B cell (primary cell): ENCODE measurements at regions not wholly inside any gene's neighbourhood (a gene's known extent, or its start where the extent isn't known, plus 50 kb on each side); places are given as distances from the start of the nearest gene placed in this dataset.

Experiments used
- ATAC-seq: fragments of 200-7000 bp; cut with Tn5 transposase; one replicate; pipeline ENCODE4 v1.10.0; 2021; ENCODE audit warnings: low read depth, mild to moderate bottlenecking, moderate number of reproducible peaks, moderate library complexity
- CTCF ChIA-PET: fragments of 350-600 bp; sonication (Branson Sonifier 250); formaldehyde crosslinking; loops from one replicate; lab custom pipeline; 2021; ENCODE audit warnings: antibody characterized with exemption, inconsistent platforms; lab: Charles Lee
- POLR2A ChIA-PET: fragments of 350-600 bp; sonication (Branson Sonifier 250); formaldehyde crosslinking; loops from one replicate; lab custom pipeline; 2021; ENCODE audit warnings: antibody characterized with exemption; lab: Charles Lee
- DNase-seq: peaks from one replicate; pipeline ENCODE4 v3.0.0; 2013
- H2AFZ ChIP-seq: 2 replicates; pipeline ENCODE4 v1.6.1; 2012; ENCODE audit warnings: mild to moderate bottlenecking, low read depth, low read length; ENCODE audit not compliant: insufficient read depth, poor library complexity, severe bottlenecking
- H3K27ac ChIP-seq, 2 donors: 1 replicate in 1 of 2; 2 replicates in 1 of 2; pipeline ENCODE4 v1.5.1; 2012 to 2013; ENCODE audit warnings: low read length in 2 of 2, mild to moderate bottlenecking in 2 of 2, moderate library complexity in 1 of 2
- H3K27me3 ChIP-seq, 4 experiments: fragments of 200-600 bp in 1 of 4; sonication (generic) in 1 of 4; replicated peaks in 1 of 4; 1 replicate in 2 of 4; 2 replicates in 2 of 4; pipeline versions ENCODE4 v1.6.1 to v1.7.0; 2013 to 2016; ENCODE audit warnings: low read length in 3 of 4, mild to moderate bottlenecking in 2 of 4, mixed read lengths in 1 of 4, moderate library complexity in 1 of 4; ENCODE audit not compliant: insufficient read depth in 4 of 4, control insufficient read depth in 3 of 4; ENCODE audit errors: control extremely low read depth in 1 of 4
- H3K36me3 ChIP-seq, 2 experiments: replicated peaks in 1 of 2; 1 replicate in 1 of 2; 2 replicates in 1 of 2; pipeline versions ENCODE4 v1.6.1 to v1.7.1; 2013; ENCODE audit warnings: low read length in 1 of 2; ENCODE audit not compliant: insufficient read depth in 2 of 2, control insufficient read depth in 1 of 2; ENCODE audit errors: control extremely low read depth in 1 of 2, extremely low read depth in 1 of 2
- H3K4me1 ChIP-seq, 2 donors: fragments of 200-600 bp in 1 of 2; sonication (generic) in 1 of 2; 1 replicate in 1 of 2; 2 replicates in 1 of 2; pipeline versions ENCODE4 v1.5.1 to v1.6.1; 2013 to 2017; ENCODE audit warnings: low read length in 2 of 2; ENCODE audit not compliant: control insufficient read depth in 2 of 2, insufficient read depth in 2 of 2
- H3K4me2 ChIP-seq: replicated peaks from 2 replicates; pipeline ENCODE3; 2012; ENCODE audit warnings: mild to moderate bottlenecking, low read depth, low read length; ENCODE audit not compliant: poor library complexity, severe bottlenecking
- H3K4me3 ChIP-seq, 5 experiments: fragments of 200-600 bp in 1 of 5; sonication (generic) in 1 of 5; 1 replicate in 3 of 5; 2 replicates in 2 of 5; pipeline versions ENCODE4 v1.5.1 to v1.7.0; 2011 to 2016; ENCODE audit warnings: low read length in 4 of 5, mild to moderate bottlenecking in 4 of 5, low read depth in 2 of 5, control low read depth in 1 of 5, moderate library complexity in 1 of 5; ENCODE audit not compliant: insufficient read depth in 1 of 5; ENCODE audit errors: control extremely low read depth in 1 of 5, extremely low read depth in 1 of 5
- H3K79me2 ChIP-seq: fragments of 200-600 bp; sonication (generic); one replicate; pipeline ENCODE4 v1.6.0; 2016; ENCODE audit warnings: low read length; ENCODE audit not compliant: control insufficient read depth, insufficient read depth
- H3K9ac ChIP-seq: fragments of 200-600 bp; sonication (generic); 2 replicates; pipeline ENCODE4 v1.6.1; 2017; ENCODE audit warnings: mild to moderate bottlenecking, low read length, moderate library complexity
- H3K9me3 ChIP-seq, 3 donors: one replicate each; pipeline versions ENCODE4 v1.6.1 to v1.7.1; 2013; ENCODE audit warnings: low read length in 2 of 3; ENCODE audit not compliant: control insufficient read depth in 2 of 3, insufficient read depth in 1 of 3; ENCODE audit errors: control extremely low read depth in 1 of 3
- H4K20me1 ChIP-seq: 2 replicates; pipeline ENCODE4 v1.6.0; 2012; ENCODE audit warnings: mild to moderate bottlenecking, low read length; ENCODE audit not compliant: insufficient read depth, control insufficient read depth, poor library complexity, severe bottlenecking
- H3K27ac Mint-ChIP-seq: one replicate; pipeline ENCODE4 v1.8.0; 2021; ENCODE audit warnings: mixed read lengths
- H3K27me3 Mint-ChIP-seq: one replicate; pipeline ENCODE4 v1.8.0; 2021; ENCODE audit warnings: mixed read lengths
- H3K4me1 Mint-ChIP-seq: one replicate; pipeline ENCODE4 v1.8.0; 2021; ENCODE audit warnings: mixed read lengths
- H3K4me3 Mint-ChIP-seq: one replicate; pipeline ENCODE4 v1.8.0; 2021; ENCODE audit warnings: mixed read lengths
- H3K9me3 Mint-ChIP-seq: one replicate; pipeline ENCODE4 v1.8.0; 2022; ENCODE audit warnings: mixed read lengths; ENCODE audit not compliant: insufficient read depth
- CTCF ChIP-seq: fragments of 200-600 bp; IDR thresholded peaks from one replicate; pipeline ENCODE4 v1.8.0; 2022; ENCODE audit warnings: antibody characterized with exemption, mild to moderate bottlenecking
- EZH2 ChIP-seq: IDR thresholded peaks from 2 replicates; pipeline ENCODE4 v1.6.1; 2012; ENCODE audit warnings: borderline replicate concordance, low read depth, mild to moderate bottlenecking, moderate library complexity, low read length; ENCODE audit not compliant: insufficient read depth, poor library complexity, severe bottlenecking
- WGBS: methylation state at CpG from one replicate; pipeline ENCODE4 v1.1.5; 2013; ENCODE audit warnings: missing lambda C conversion rate; ENCODE audit not compliant: insufficient coverage; 5-methylcytosine and 5-hydroxymethylcytosine counted together
- intact Hi-C: fragments of 100-400 bp; cut with micrococcal nuclease; formaldehyde crosslinking; loops from one replicate; pipeline ENCODE4 v1.10.0; 2022

GRCh38 chr1:101709721-101710120, 287.0 kb downstream of the OLFM3 start:
- intact Hi-C loops, result no loop called here
- TF ChIP-seq CTCF (no peak), EZH2 (no peak)
- Histone ChIP-seq H4K20me1 (no peaks in the 10 kb centered on the region), H3K4me1 (no peaks in the 10 kb centered on the region), H3K27me3 (no peaks in the 10 kb centered on the region), H3K4me3 (no peak overlapping the region), H3K9ac (no peak overlapping the region), H3K4me2 (no peak overlapping the region), H3K79me2 (no peaks in the 10 kb centered on the region), H3K9me3 (no peaks in the 10 kb centered on the region), H3K36me3 (no peaks in the 10 kb centered on the region), H2AFZ (no peak overlapping the region), H3K27ac (no peak overlapping the region)
- Mint-ChIP-seq H3K4me1 (no peaks in the 10 kb centered on the region), H3K27me3 (no peaks in the 10 kb centered on the region), H3K27ac (no peak overlapping the region), H3K9me3 (no peaks in the 10 kb centered on the region), H3K4me3 (no peak overlapping the region)
- ATAC-seq (no peak), DNase-seq (no peak)
- CTCF ChIA-PET, result no interaction called here
- POLR2A ChIA-PET, result no interaction called here

- Histone ChIP-seq H4K20me1 (no peaks in the 10 kb centered on the region), H3K4me1 (no peaks in the 10 kb centered on the region), H3K36me3 (no peaks in the 10 kb centered on the region), H3K4me2 (no peak overlapping the region), H3K9me3 (peaks cover 0 to 1% (median 0%) of the 10 kb centered on the region in 3 donors), H3K4me3 (no peak overlapping the region), H3K9ac (no peak overlapping the region), H2AFZ (no peak overlapping the region), H3K27ac (no peak overlapping the region), H3K27me3 (no peaks in the 10 kb centered on the region), H3K79me2 (no peaks in the 10 kb centered on the region)
- POLR2A ChIA-PET, result no interaction called here
- CTCF ChIA-PET, result no interaction called here
- Mint-ChIP-seq H3K27me3 (no peaks in the 10 kb centered on the region), H3K4me1 (no peaks in the 10 kb centered on the region), H3K9me3 (no peaks in the 10 kb centered on the region), H3K27ac (no peak overlapping the region), H3K4me3 (no peak overlapping the region)
- intact Hi-C loops, result no loop called here
- DNase-seq (no peak), ATAC-seq (no peak)
- TF ChIP-seq CTCF (no peak), EZH2 (no peak)
- WGBS, result no CpG with 5 or more reads among the region's 1 CpG
Measured at GRCh38 chr1:101713760-101714159, 283.0 kb downstream of the OLFM3 start.
